Liver (tissue), 3 donors: ENCODE measurements at regions not wholly inside any gene's neighbourhood (a gene's known extent, or its start where the extent isn't known, plus 50 kb on each side); places are given as distances from the start of the nearest gene placed in this dataset.

Experiments used
- ATF3 ChIP-seq: IDR thresholded peaks from 2 replicates; pipeline ENCODE4 v1.6.1; 2016; ENCODE audit warnings: antibody characterized with exemption
- EGR1 ChIP-seq, 2 donors: IDR thresholded peaks; 2 replicates each; pipeline ENCODE4 v1.6.1; 2016 to 2018; ENCODE audit warnings: antibody characterized with exemption in 2 of 2, low read depth in 2 of 2
- FOXA1 ChIP-seq: IDR thresholded peaks from 2 replicates; pipeline ENCODE4 v1.6.1; 2016; ENCODE audit warnings: antibody characterized with exemption
- GABPA ChIP-seq, 2 donors: IDR thresholded peaks in 1 of 2; conservative IDR thresholded peaks in 1 of 2; 2 replicates each; pipeline ENCODE4 v1.6.1; 2016; ENCODE audit warnings: antibody characterized with exemption in 2 of 2, mild to moderate bottlenecking in 1 of 2, moderate library complexity in 1 of 2
- JUND ChIP-seq, 2 donors: IDR thresholded peaks; 2 replicates each; pipeline ENCODE4 v1.6.1; 2016; ENCODE audit warnings: antibody characterized with exemption in 2 of 2
- MAX ChIP-seq: IDR thresholded peaks from 2 replicates; pipeline ENCODE4 v1.6.1; 2016; ENCODE audit warnings: antibody characterized with exemption
- RAD21 ChIP-seq, 2 donors: IDR thresholded peaks; 2 replicates each; pipeline ENCODE4 v1.6.1; 2016; ENCODE audit warnings: antibody characterized with exemption in 2 of 2, mild to moderate bottlenecking in 2 of 2
- REST ChIP-seq: IDR thresholded peaks from 2 replicates; pipeline ENCODE4 v1.6.1; 2016; ENCODE audit warnings: antibody characterized with exemption, mild to moderate bottlenecking
- SP1 ChIP-seq: IDR thresholded peaks from 2 replicates; pipeline ENCODE4 v1.6.1; 2018; ENCODE audit warnings: antibody characterized with exemption, mild to moderate bottlenecking
- TAF1 ChIP-seq: conservative IDR thresholded peaks from 2 replicates; pipeline ENCODE4 v1.6.1; 2016; ENCODE audit warnings: antibody characterized with exemption, mild to moderate bottlenecking
- TF ChIP-seq, protein P1 (sequence below): fragments of 150-350 bp; IDR thresholded peaks from 2 replicates; pipeline ENCODE4 v1.5.1; 2017; ENCODE audit warnings: improper control_type of control experiment, low read depth, low read length; ENCODE audit not compliant: missing input control
- TF ChIP-seq, protein P2 (sequence below): IDR thresholded peaks from 2 replicates; pipeline ENCODE4 v1.6.1; 2016; ENCODE audit warnings: antibody characterized with exemption
- donor health status: healthy.
- donor health status: healthy.

DNA sequence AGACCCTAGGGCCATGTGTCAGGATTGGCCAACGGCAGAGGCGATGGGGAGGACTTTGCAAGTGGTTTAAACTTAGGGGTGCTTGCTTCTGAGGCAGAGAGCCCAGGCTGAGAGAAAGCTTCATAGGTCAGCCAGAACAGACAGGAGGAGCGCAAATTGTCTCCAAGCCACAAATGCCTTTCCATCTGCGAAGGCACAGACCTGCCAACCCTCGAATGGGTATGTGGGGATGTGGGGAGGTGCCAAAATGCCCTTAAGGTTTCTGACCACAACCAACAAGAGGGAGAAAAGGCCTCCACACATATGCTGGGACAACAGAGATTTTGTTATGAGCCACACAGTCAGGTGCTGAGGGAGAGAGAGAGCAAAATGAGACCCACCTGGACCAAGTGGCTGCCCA lies 283.6 kb downstream of the CYP26B1 start:
- TF ChIP-seq, protein P1, sequence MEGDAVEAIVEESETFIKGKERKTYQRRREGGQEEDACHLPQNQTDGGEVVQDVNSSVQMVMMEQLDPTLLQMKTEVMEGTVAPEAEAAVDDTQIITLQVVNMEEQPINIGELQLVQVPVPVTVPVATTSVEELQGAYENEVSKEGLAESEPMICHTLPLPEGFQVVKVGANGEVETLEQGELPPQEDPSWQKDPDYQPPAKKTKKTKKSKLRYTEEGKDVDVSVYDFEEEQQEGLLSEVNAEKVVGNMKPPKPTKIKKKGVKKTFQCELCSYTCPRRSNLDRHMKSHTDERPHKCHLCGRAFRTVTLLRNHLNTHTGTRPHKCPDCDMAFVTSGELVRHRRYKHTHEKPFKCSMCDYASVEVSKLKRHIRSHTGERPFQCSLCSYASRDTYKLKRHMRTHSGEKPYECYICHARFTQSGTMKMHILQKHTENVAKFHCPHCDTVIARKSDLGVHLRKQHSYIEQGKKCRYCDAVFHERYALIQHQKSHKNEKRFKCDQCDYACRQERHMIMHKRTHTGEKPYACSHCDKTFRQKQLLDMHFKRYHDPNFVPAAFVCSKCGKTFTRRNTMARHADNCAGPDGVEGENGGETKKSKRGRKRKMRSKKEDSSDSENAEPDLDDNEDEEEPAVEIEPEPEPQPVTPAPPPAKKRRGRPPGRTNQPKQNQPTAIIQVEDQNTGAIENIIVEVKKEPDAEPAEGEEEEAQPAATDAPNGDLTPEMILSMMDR = no peak
- no peak for TF ChIP-seq ATF3
- TF ChIP-seq FOXA1 = no peak
- TF ChIP-seq RAD21 (IDR thresholded peaks at IDR 0.05) = no peak
- TF ChIP-seq EGR1 (IDR thresholded peaks at IDR 0.05; ENCODE audit: low read depth in 2 of 2) = no peak
- TF ChIP-seq, protein P2, sequence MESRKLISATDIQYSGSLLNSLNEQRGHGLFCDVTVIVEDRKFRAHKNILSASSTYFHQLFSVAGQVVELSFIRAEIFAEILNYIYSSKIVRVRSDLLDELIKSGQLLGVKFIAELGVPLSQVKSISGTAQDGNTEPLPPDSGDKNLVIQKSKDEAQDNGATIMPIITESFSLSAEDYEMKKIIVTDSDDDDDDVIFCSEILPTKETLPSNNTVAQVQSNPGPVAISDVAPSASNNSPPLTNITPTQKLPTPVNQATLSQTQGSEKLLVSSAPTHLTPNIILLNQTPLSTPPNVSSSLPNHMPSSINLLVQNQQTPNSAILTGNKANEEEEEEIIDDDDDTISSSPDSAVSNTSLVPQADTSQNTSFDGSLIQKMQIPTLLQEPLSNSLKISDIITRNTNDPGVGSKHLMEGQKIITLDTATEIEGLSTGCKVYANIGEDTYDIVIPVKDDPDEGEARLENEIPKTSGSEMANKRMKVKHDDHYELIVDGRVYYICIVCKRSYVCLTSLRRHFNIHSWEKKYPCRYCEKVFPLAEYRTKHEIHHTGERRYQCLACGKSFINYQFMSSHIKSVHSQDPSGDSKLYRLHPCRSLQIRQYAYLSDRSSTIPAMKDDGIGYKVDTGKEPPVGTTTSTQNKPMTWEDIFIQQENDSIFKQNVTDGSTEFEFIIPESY = no peak
- TF ChIP-seq MAX = no peak
- no peak for TF ChIP-seq GABPA (IDR thresholded peaks at IDR 0.05 in 1 of 2, conservative IDR thresholded peaks at IDR 0.05 in 1 of 2)
- no peak for TF ChIP-seq REST
- no peak for TF ChIP-seq SP1
- TF ChIP-seq TAF1 = no peak
- TF ChIP-seq JUND (IDR thresholded peaks at IDR 0.05) = no peak
